ENCODE measurements at regions not wholly inside any gene's neighbourhood (a gene's known extent, or its start where the extent isn't known, plus 50 kb on each side); places are given as distances from the start of the nearest gene placed in this dataset.

GRCh38 chr4:110730318-110730717, 107.4 kb upstream of the PITX2 start:
- no peaks in the 10 kb centered on the region for H3K27me3 Mint-ChIP-seq (ENCODE audit: insufficient read depth, unreplicated experiment)

DNA sequence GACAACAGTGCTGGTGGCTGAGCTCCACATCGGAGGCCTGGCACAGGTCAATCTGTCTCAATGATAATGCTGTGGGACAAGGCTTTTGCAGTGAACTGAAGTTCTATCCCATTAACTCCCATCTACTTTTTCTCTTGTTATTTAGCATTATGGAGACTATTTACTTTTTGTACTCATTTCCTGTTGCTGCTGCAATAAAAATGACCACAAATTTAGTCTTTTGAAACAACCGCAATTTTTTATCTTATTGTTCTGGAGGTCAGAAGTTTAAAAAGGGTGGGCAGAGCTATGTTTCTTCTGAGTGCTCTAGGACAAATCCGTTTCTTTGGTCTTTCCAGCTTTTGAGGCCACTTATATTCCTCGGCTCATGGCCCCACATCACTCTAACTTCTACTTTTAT, 111.0 kb upstream of the PITX2 start:
- Mint-ChIP-seq H3K36me3 (ENCODE audit: insufficient read depth, unreplicated experiment) (no peaks in the 10 kb centered on the region), H3K4me1 (ENCODE audit: low read depth, unreplicated experiment) (peaks cover 9% of the 10 kb centered on the region), H3K9me3 (ENCODE audit: unreplicated experiment) (peaks cover 3% of the 10 kb centered on the region), H3K4me3 (ENCODE audit: unreplicated experiment) (no peak overlapping the region), H3K27ac (ENCODE audit: unreplicated experiment) (no peak overlapping the region), H3K27me3 (ENCODE audit: insufficient read depth, unreplicated experiment) (no peaks in the 10 kb centered on the region)
- POLR2A ChIA-PET: no interaction called here
- Histone ChIP-seq H3K4me3 (ENCODE audit: low read depth, low read length) (no peak overlapping the region), H3K4me1 (peaks cover 4% of the 10 kb centered on the region; the same call in 1 of the 2 replicates), H3K9me3 (no peaks in the 10 kb centered on the region), H3K27me3 (replicated peaks; ENCODE audit: control insufficient read depth, insufficient read depth, low read length) (no peaks in the 10 kb centered on the region), H3K36me3 (ENCODE audit: control insufficient read depth, insufficient read depth, low read length) (no peaks in the 10 kb centered on the region)
- DNase-seq: no peak
- no peak for TF ChIP-seq CTCF (IDR thresholded peaks at IDR 0.05; ENCODE audit: insufficient read depth in 1 of 2, low read depth in 1 of 2, low read length in 1 of 2, severe bottlenecking in 1 of 2, unreplicated experiment in 1 of 2)
- no TSS peak for BruUV-seq (replicated peaks)
- CTCF ChIA-PET: no interaction called here
- intact Hi-C loops (cut with micrococcal nuclease; ENCODE audit: unreplicated experiment): no loop called here

More at GRCh38 chr4:110730318-110730717, 107.4 kb upstream of the PITX2 start:
- H3K9me3 ChIP-seq: no peaks in the 10 kb centered on the region
- DNase-seq: no peak
- BruUV-seq (replicated peaks): no TSS peak
- intact Hi-C loops (cut with micrococcal nuclease; ENCODE audit: unreplicated experiment): no loop called here
- H3K4me1 ChIP-seq: no peaks in the 10 kb centered on the region
- no peak overlapping the region for H3K27ac Mint-ChIP-seq (ENCODE audit: unreplicated experiment)
- H3K4me3 Mint-ChIP-seq (ENCODE audit: unreplicated experiment): no peak overlapping the region
- POLR2A ChIA-PET: no interaction called here
- H3K36me3 ChIP-seq (ENCODE audit: control insufficient read depth, insufficient read depth, low read length): no peaks in the 10 kb centered on the region
- CTCF ChIA-PET: no interaction called here
- no peak for TF ChIP-seq CTCF (IDR thresholded peaks at IDR 0.05; ENCODE audit: insufficient read depth in 1 of 2, low read depth in 1 of 2, low read length in 1 of 2, severe bottlenecking in 1 of 2, unreplicated experiment in 1 of 2)
- H3K4me3 ChIP-seq (ENCODE audit: low read depth, low read length): no peak overlapping the region
- H3K4me1 Mint-ChIP-seq (ENCODE audit: low read depth, unreplicated experiment): peaks cover 8% of the 10 kb centered on the region
- H3K36me3 Mint-ChIP-seq (ENCODE audit: insufficient read depth, unreplicated experiment): no peaks in the 10 kb centered on the region
- H3K9me3 Mint-ChIP-seq (ENCODE audit: unreplicated experiment): no peaks in the 10 kb centered on the region
- H3K27me3 ChIP-seq (replicated peaks; ENCODE audit: control insufficient read depth, insufficient read depth, low read length): no peaks in the 10 kb centered on the region

- no TSS peak for BruUV-seq (replicated peaks)
- Histone ChIP-seq H3K4me3 (ENCODE audit: low read depth, low read length) (no peak overlapping the region), H3K36me3 (ENCODE audit: control insufficient read depth, insufficient read depth, low read length) (no peaks in the 10 kb centered on the region), H3K9me3 (no peaks in the 10 kb centered on the region), H3K27me3 (replicated peaks; ENCODE audit: control insufficient read depth, insufficient read depth, low read length) (no peaks in the 10 kb centered on the region), H3K4me1 (peaks cover 6% of the 10 kb centered on the region; the same call in 1 of the 2 replicates)
- no peaks in the 10 kb centered on the region for H3K27me3 Mint-ChIP-seq (ENCODE audit: insufficient read depth, unreplicated experiment)
- POLR2A ChIA-PET: no interaction called here
- no peak overlapping the region for H3K27ac Mint-ChIP-seq (ENCODE audit: unreplicated experiment)
- intact Hi-C loops (cut with micrococcal nuclease; ENCODE audit: unreplicated experiment): no loop called here
- TF ChIP-seq CTCF (IDR thresholded peaks at IDR 0.05; ENCODE audit: insufficient read depth in 1 of 2, low read depth in 1 of 2, low read length in 1 of 2, severe bottlenecking in 1 of 2, unreplicated experiment in 1 of 2): no peak
- H3K4me1 Mint-ChIP-seq (ENCODE audit: low read depth, unreplicated experiment): peaks cover 19% of the 10 kb centered on the region
- no peaks in the 10 kb centered on the region for H3K36me3 Mint-ChIP-seq (ENCODE audit: insufficient read depth, unreplicated experiment)
- DNase-seq: no peak
- no peak overlapping the region for H3K4me3 Mint-ChIP-seq (ENCODE audit: unreplicated experiment)
- CTCF ChIA-PET: no interaction called here
- peaks cover 14% of the 10 kb centered on the region for H3K9me3 Mint-ChIP-seq (ENCODE audit: unreplicated experiment)
Observed at GRCh38 chr4:110735686-110736085, 112.8 kb upstream of the PITX2 start.
